ENCODE measurements at regions not wholly inside any gene's neighbourhood (a gene's known extent, or its start where the extent isn't known, plus 50 kb on each side); places are given as distances from the start of the nearest gene placed in this dataset.

GRCh38 chr20:16662467-16662866, 67.4 kb upstream of the SNRPB2 start:
- H4K20me1 ChIP-seq (ENCODE audit: insufficient read depth, low read length): no peaks in the 10 kb centered on the region
- H3K4me2 ChIP-seq (ENCODE audit: insufficient read depth, low read length): no peak overlapping the region
- H3K79me2 ChIP-seq (ENCODE audit: insufficient read depth, low read length): no peaks in the 10 kb centered on the region
- H3K27me3 ChIP-seq (ENCODE audit: insufficient read depth, low read length, poor library complexity): no peaks in the 10 kb centered on the region
- no peaks in the 10 kb centered on the region for H3K9me3 ChIP-seq (ENCODE audit: insufficient read depth, low read length, severe bottlenecking)
- no peak overlapping the region for H2AFZ ChIP-seq (ENCODE audit: low read depth, low read length)
- H3K36me3 ChIP-seq (ENCODE audit: insufficient read depth, low read length): no peaks in the 10 kb centered on the region
- no peaks in the 10 kb centered on the region for H3K4me1 ChIP-seq (ENCODE audit: insufficient read depth, low read length)
- H3K9ac ChIP-seq (ENCODE audit: low read depth, low read length): no peak overlapping the region
- DNase-seq: no peak
- TF ChIP-seq, protein P1, sequence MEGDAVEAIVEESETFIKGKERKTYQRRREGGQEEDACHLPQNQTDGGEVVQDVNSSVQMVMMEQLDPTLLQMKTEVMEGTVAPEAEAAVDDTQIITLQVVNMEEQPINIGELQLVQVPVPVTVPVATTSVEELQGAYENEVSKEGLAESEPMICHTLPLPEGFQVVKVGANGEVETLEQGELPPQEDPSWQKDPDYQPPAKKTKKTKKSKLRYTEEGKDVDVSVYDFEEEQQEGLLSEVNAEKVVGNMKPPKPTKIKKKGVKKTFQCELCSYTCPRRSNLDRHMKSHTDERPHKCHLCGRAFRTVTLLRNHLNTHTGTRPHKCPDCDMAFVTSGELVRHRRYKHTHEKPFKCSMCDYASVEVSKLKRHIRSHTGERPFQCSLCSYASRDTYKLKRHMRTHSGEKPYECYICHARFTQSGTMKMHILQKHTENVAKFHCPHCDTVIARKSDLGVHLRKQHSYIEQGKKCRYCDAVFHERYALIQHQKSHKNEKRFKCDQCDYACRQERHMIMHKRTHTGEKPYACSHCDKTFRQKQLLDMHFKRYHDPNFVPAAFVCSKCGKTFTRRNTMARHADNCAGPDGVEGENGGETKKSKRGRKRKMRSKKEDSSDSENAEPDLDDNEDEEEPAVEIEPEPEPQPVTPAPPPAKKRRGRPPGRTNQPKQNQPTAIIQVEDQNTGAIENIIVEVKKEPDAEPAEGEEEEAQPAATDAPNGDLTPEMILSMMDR (IDR thresholded peaks at IDR 0.05; ENCODE audit: borderline replicate concordance, extremely low read depth, low read length, poor library complexity, severe bottlenecking): no peak
- no peak for TF ChIP-seq EZH2 (IDR thresholded peaks at IDR 0.05; ENCODE audit: borderline replicate concordance, low read depth, low read length, severe bottlenecking)
- no peak overlapping the region for H3K4me3 ChIP-seq (ENCODE audit: low read depth in 1 of 2, low read length in 2 of 2)
- no peak overlapping the region for H3K27ac ChIP-seq (ENCODE audit: low read length)
- no peak for ATAC-seq (ENCODE audit: insufficient read depth, low read depth)

GRCh38 chr20:16661756-16662155, 68.1 kb upstream of the SNRPB2 start:
- Histone ChIP-seq H4K20me1 (ENCODE audit: insufficient read depth, low read length) (no peaks in the 10 kb centered on the region), H3K4me1 (ENCODE audit: insufficient read depth, low read length) (no peaks in the 10 kb centered on the region), H3K9ac (ENCODE audit: low read depth, low read length) (no peak overlapping the region), H3K9me3 (ENCODE audit: insufficient read depth, low read length, severe bottlenecking) (no peaks in the 10 kb centered on the region), H3K36me3 (ENCODE audit: insufficient read depth, low read length) (no peaks in the 10 kb centered on the region), H3K79me2 (ENCODE audit: insufficient read depth, low read length) (no peaks in the 10 kb centered on the region), H3K27ac (ENCODE audit: low read length) (no peak overlapping the region), H3K4me2 (ENCODE audit: insufficient read depth, low read length) (no peak overlapping the region), H2AFZ (ENCODE audit: low read depth, low read length) (no peak overlapping the region), H3K4me3 (ENCODE audit: low read depth in 1 of 2, low read length in 2 of 2) (no peak overlapping the region), H3K27me3 (ENCODE audit: insufficient read depth, low read length, poor library complexity) (no peaks in the 10 kb centered on the region)
- DNase-seq: no peak
- TF ChIP-seq, protein P1 (IDR thresholded peaks at IDR 0.05; ENCODE audit: borderline replicate concordance, extremely low read depth, low read length, poor library complexity, severe bottlenecking): no peak
- no peak for TF ChIP-seq EZH2 (IDR thresholded peaks at IDR 0.05; ENCODE audit: borderline replicate concordance, low read depth, low read length, severe bottlenecking)
- no peak for ATAC-seq (ENCODE audit: insufficient read depth, low read depth)

- no peaks in the 10 kb centered on the region for H3K4me1 ChIP-seq (ENCODE audit: insufficient read depth, low read length)
- no peak overlapping the region for H2AFZ ChIP-seq (ENCODE audit: low read depth, low read length)
- H3K27me3 ChIP-seq (ENCODE audit: insufficient read depth, low read length, poor library complexity): no peaks in the 10 kb centered on the region
- H3K4me2 ChIP-seq (ENCODE audit: insufficient read depth, low read length): no peak overlapping the region
- H3K9ac ChIP-seq (ENCODE audit: low read depth, low read length): no peak overlapping the region
- no peak overlapping the region for H3K27ac ChIP-seq (ENCODE audit: low read length)
- H3K4me3 ChIP-seq (ENCODE audit: low read depth in 1 of 2, low read length in 2 of 2): no peak overlapping the region
- no peaks in the 10 kb centered on the region for H3K36me3 ChIP-seq (ENCODE audit: insufficient read depth, low read length)
- no peak for ATAC-seq (ENCODE audit: insufficient read depth, low read depth)
- H3K79me2 ChIP-seq (ENCODE audit: insufficient read depth, low read length): no peaks in the 10 kb centered on the region
- no peak for TF ChIP-seq EZH2 (IDR thresholded peaks at IDR 0.05; ENCODE audit: borderline replicate concordance, low read depth, low read length, severe bottlenecking)
- TF ChIP-seq, protein P1 (IDR thresholded peaks at IDR 0.05; ENCODE audit: borderline replicate concordance, extremely low read depth, low read length, poor library complexity, severe bottlenecking): no peak
- no peak for DNase-seq
- H3K9me3 ChIP-seq (ENCODE audit: insufficient read depth, low read length, severe bottlenecking): no peaks in the 10 kb centered on the region
- no peaks in the 10 kb centered on the region for H4K20me1 ChIP-seq (ENCODE audit: insufficient read depth, low read length)
Observed at GRCh38 chr20:16654858-16655535, 74.8 kb upstream of the SNRPB2 start.
